T-helper 2 cell (primary cell): ENCODE measurements at regions not wholly inside any gene's neighbourhood (a gene's known extent, or its start where the extent isn't known, plus 50 kb on each side); places are given as distances from the start of the nearest gene placed in this dataset.
A peak's percentile ranks its signal among the peaks of the same experiment; 100 is the strongest.

Source experiments
- DNase-seq, 5 experiments: peaks; one replicate each; pipeline versions ENCODE4 v3.0.0 to v3.0.0-alpha.2; 2012 to 2022

GRCh38 chr5:74337254-74337983, 303.1 kb downstream of the ENC1 start:
- DNase-seq: no peak

- DNase-seq: no peak
Measured at GRCh38 chr5:74336297-74336696, 304.2 kb downstream of the ENC1 start.

GRCh38 chr5:74334762-74335384, 305.7 kb downstream of the ENC1 start:
- no peak for DNase-seq

- no peak for DNase-seq
Measured at GRCh38 chr5:74334062-74334761, 306.3 kb downstream of the ENC1 start.

GRCh38 chr5:74333430-74333829, 307.1 kb downstream of the ENC1 start:
- DNase-seq: no peak

GRCh38 chr5:74332682-74333081, 307.8 kb downstream of the ENC1 start:
- DNase-seq: no peak

- no peak for DNase-seq
Measured at GRCh38 chr5:74332006-74332405, 308.5 kb downstream of the ENC1 start.

GRCh38 chr5:74328221-74328630, 312.3 kb downstream of the ENC1 start:
- DNase-seq: no peak

GRCh38 chr5:74327339-74327685, 313.2 kb downstream of the ENC1 start:
- no peak for DNase-seq

- DNase-seq: peak in 3 of 5 experiments; percentile 38 to 84 (median 50)
Measured at GRCh38 chr5:74326571-74327338, 313.8 kb downstream of the ENC1 start.

GRCh38 chr5:74325866-74326265, 314.7 kb downstream of the ENC1 start:
- no peak for DNase-seq

GRCh38 chr5:74324556-74324955, 316.0 kb downstream of the ENC1 start:
- DNase-seq: no peak

GRCh38 chr5:74322944-74323343, 317.6 kb downstream of the ENC1 start:
- no peak for DNase-seq

- DNase-seq: no peak
Measured at GRCh38 chr5:74322191-74322590, 318.3 kb downstream of the ENC1 start.

- no peak for DNase-seq
Measured at GRCh38 chr5:74321326-74321725, 319.2 kb downstream of the ENC1 start.

GRCh38 chr5:74320526-74320925, 320.0 kb downstream of the ENC1 start:
- DNase-seq: no peak

GRCh38 chr5:74319076-74319475, 321.5 kb downstream of the ENC1 start:
- peak in 1 of 5 experiments; percentile 20 for DNase-seq

- DNase-seq: peak in 1 of 5 experiments; percentile 11
Measured at GRCh38 chr5:74316064-74316603, 324.4 kb downstream of the ENC1 start.

- no peak for DNase-seq
Measured at GRCh38 chr5:74314906-74315305, 325.6 kb downstream of the ENC1 start.

GRCh38 chr5:74313896-74314295, 326.6 kb downstream of the ENC1 start:
- no peak for DNase-seq

GRCh38 chr5:74312746-74313145, 327.8 kb downstream of the ENC1 start:
- DNase-seq: no peak

- no peak for DNase-seq
Measured at GRCh38 chr5:74311961-74312360, 328.6 kb downstream of the ENC1 start.
